Panc1 (cell line): ENCODE measurements at regions not wholly inside any gene's neighbourhood (a gene's known extent, or its start where the extent isn't known, plus 50 kb on each side); places are given as distances from the start of the nearest gene placed in this dataset.

Experiments used
- TF ChIP-seq, protein P1 (sequence below): fragments of 450-650 bp; IDR thresholded peaks from 2 replicates; pipeline ENCODE4 v1.5.1; 2017; ENCODE audit warnings: mild to moderate bottlenecking
- TF ChIP-seq, protein P2 (sequence below), 2 experiments: IDR thresholded peaks; 2 replicates each; pipeline ENCODE4 v1.6.1; 2011 to 2012; ENCODE audit warnings: low read depth in 2 of 2, control low read depth in 1 of 2, low read length in 1 of 2, mild to moderate bottlenecking in 1 of 2, moderate library complexity in 1 of 2; ENCODE audit not compliant: insufficient read depth in 1 of 2

DNA sequence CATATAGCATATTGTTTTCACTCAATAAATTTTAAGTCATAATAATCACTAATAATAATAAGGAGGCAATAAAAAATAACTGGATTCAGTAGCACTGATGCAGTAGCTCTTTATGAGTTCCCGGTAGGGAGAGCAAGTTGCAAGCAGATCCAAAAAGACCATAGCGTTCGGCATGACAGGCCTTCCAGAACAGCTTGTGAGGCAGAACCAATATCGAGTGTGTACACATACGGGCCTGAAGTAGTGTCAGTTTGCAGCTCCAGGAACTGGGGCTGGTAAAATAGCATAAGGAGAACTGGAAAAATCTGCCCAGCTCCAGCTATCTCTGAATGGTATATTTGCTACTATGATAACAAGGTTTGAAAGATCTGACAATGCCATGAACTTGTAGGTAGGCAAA, 1607.8 kb upstream of the PIK3C3 start:
- TF ChIP-seq, protein P1, sequence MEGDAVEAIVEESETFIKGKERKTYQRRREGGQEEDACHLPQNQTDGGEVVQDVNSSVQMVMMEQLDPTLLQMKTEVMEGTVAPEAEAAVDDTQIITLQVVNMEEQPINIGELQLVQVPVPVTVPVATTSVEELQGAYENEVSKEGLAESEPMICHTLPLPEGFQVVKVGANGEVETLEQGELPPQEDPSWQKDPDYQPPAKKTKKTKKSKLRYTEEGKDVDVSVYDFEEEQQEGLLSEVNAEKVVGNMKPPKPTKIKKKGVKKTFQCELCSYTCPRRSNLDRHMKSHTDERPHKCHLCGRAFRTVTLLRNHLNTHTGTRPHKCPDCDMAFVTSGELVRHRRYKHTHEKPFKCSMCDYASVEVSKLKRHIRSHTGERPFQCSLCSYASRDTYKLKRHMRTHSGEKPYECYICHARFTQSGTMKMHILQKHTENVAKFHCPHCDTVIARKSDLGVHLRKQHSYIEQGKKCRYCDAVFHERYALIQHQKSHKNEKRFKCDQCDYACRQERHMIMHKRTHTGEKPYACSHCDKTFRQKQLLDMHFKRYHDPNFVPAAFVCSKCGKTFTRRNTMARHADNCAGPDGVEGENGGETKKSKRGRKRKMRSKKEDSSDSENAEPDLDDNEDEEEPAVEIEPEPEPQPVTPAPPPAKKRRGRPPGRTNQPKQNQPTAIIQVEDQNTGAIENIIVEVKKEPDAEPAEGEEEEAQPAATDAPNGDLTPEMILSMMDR = no peak
- TF ChIP-seq, protein P2, sequence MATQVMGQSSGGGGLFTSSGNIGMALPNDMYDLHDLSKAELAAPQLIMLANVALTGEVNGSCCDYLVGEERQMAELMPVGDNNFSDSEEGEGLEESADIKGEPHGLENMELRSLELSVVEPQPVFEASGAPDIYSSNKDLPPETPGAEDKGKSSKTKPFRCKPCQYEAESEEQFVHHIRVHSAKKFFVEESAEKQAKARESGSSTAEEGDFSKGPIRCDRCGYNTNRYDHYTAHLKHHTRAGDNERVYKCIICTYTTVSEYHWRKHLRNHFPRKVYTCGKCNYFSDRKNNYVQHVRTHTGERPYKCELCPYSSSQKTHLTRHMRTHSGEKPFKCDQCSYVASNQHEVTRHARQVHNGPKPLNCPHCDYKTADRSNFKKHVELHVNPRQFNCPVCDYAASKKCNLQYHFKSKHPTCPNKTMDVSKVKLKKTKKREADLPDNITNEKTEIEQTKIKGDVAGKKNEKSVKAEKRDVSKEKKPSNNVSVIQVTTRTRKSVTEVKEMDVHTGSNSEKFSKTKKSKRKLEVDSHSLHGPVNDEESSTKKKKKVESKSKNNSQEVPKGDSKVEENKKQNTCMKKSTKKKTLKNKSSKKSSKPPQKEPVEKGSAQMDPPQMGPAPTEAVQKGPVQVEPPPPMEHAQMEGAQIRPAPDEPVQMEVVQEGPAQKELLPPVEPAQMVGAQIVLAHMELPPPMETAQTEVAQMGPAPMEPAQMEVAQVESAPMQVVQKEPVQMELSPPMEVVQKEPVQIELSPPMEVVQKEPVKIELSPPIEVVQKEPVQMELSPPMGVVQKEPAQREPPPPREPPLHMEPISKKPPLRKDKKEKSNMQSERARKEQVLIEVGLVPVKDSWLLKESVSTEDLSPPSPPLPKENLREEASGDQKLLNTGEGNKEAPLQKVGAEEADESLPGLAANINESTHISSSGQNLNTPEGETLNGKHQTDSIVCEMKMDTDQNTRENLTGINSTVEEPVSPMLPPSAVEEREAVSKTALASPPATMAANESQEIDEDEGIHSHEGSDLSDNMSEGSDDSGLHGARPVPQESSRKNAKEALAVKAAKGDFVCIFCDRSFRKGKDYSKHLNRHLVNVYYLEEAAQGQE (IDR thresholded peaks at IDR 0.05; ENCODE audit: insufficient read depth in 1 of 2, low read depth in 2 of 2, low read length in 1 of 2) = no peak
